ENCODE measurements at regions not wholly inside any gene's neighbourhood (a gene's known extent, or its start where the extent isn't known, plus 50 kb on each side); places are given as distances from the start of the nearest gene placed in this dataset.
"Not testable (repeated sequence)": the region's sequence is repeated elsewhere in the genome, so short reads cannot be mapped to it uniquely, and the experiment has no call there.

DNA sequence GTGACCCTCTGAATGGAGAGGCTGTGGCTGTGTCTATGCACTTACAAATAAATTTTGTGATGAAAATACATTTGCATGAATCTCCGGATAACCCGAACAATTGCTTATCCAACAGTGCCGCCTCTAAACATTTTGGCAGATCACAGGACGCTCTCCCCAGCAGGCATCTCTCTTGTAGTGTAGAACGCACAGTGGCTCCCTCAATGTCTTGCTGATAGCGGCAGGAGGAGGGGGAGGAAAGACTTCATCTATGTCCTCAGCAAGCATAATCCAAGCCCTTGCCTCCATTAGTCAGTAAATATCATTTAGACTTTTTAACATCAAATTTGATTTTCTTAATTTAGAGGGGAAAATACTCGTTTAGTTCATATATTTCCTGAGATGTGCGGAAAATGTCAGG is 318.1 kb upstream of the IGF1R start:
- Mint-ChIP-seq H3K4me1 (no peaks in the 10 kb centered on the region), H3K27me3 (peaks cover 36% of the 10 kb centered on the region), H3K4me3 (no peak overlapping the region), H3K27ac (no peak overlapping the region), H3K9me3 (no peaks in the 10 kb centered on the region)
- DNase-seq (no peak), ATAC-seq (no peak)

DNA sequence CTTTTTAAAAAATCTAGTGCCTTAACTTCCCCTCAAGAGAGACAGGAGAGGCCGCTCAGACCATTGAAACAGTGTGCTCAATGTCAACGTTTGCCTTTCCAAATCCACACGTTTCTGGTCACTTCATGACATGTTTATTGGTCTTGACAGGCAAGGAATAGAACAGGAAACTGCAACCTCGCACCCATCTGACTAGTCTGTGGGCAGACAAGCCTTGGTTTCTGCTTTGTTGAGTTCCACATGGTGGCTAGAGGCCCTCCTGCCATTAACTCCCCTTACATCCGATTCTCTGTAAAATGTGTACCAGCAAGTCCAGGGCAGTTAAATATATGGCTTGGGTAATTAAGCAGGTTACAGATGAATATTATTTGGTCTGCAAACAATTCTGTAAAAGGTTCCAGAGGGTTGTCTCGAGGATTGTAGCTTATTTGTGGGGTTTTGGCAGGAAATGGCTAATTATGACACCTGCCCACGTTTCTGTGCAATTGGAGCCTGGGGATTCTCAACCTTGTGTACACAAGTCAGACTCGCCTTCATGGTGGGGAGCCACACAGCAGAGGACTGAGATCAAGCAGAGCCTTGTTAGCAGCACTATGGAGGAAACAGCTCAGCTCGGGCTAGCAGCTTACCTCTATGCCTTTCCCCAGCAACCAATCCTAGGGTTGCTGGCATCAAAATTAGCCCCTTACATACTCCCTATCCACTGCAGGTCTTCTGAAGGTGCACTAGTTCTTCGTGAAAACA is 317.5 kb upstream of the IGF1R start:
- Mint-ChIP-seq H3K9me3 (no peaks in the 10 kb centered on the region), H3K27ac (no peak overlapping the region), H3K4me1 (no peaks in the 10 kb centered on the region), H3K27me3 (peaks cover 42% of the 10 kb centered on the region), H3K4me3 (no peak overlapping the region)
- no peak for ATAC-seq
- no peak for DNase-seq

DNA sequence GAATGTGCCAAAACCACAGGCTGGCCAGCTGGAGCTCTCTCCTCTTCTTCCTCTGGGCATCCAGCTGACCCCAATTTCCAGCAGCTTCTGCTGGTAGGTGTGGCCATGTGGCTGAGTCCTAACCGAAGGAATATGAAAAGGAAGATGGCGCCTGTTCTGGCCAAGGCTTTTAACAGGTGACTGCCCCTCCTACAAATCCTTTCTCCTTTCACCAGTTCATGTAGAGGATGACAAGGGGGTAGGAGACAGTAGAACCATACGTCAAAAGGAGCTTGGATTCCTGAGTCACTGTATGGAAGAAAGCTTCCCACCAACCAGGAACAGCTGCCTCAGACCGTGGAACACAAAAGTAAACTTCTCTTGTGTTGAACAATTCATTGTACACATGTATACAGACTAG is 316.7 kb upstream of the IGF1R start:
- Mint-ChIP-seq H3K27ac (no peak overlapping the region), H3K9me3 (no peaks in the 10 kb centered on the region), H3K4me3 (no peak overlapping the region), H3K27me3 (peaks cover 45% of the 10 kb centered on the region), H3K4me1 (no peaks in the 10 kb centered on the region)
- DNase-seq (no peak), ATAC-seq (no peak)

DNA sequence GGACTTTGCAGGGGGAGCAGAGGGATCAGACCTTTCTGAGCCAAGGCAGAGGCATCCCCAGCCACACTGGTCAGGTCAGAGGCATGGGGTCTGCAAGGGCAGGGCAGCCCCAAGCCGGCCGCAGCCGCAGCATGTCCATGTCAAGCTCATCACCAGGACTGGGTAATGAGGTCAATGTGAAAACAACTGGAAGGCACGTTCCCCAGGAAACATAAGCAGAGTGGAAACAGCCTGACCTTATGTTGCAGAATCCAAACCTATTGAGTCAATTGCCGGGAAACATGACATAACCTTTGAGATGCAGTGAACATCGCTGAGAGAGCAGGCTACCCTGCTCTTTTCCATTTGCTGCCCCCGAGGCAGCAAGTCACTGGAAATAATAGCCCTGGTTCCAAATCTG is 315.1 kb upstream of the IGF1R start:
- DNase-seq: no peak
- Mint-ChIP-seq H3K27me3 (peaks cover 51% of the 10 kb centered on the region), H3K4me3 (no peak overlapping the region), H3K9me3 (no peaks in the 10 kb centered on the region), H3K4me1 (no peaks in the 10 kb centered on the region), H3K27ac (no peak overlapping the region)
- no peak for ATAC-seq

DNA sequence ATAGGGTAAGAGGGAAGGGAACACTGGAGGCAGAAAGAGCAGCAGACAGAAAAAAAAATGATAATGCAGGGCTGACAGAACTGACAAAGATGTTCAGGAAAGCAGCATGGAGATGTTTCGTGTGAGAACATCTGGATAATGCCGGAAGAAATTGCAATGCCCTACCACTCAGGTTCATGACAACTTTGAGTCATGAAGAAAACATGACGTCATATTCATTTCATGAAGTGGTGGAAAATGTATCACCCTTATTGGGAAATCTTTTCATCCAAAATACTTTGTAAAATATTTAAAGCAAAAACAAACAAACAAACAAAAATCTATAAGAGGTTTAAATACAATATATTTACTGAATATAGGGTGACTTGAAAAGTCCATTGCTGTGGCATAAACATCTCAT is 305.4 kb upstream of the IGF1R start:
- no peaks in the 10 kb centered on the region for H3K9me3 Mint-ChIP-seq
- peaks cover 19% of the 10 kb centered on the region for H3K27me3 Mint-ChIP-seq
- DNase-seq (no peak), ATAC-seq (no peak)
- H3K27ac Mint-ChIP-seq: no peak overlapping the region
- H3K4me3 Mint-ChIP-seq: no peak overlapping the region
- H3K4me1 Mint-ChIP-seq: no peaks in the 10 kb centered on the region

DNA sequence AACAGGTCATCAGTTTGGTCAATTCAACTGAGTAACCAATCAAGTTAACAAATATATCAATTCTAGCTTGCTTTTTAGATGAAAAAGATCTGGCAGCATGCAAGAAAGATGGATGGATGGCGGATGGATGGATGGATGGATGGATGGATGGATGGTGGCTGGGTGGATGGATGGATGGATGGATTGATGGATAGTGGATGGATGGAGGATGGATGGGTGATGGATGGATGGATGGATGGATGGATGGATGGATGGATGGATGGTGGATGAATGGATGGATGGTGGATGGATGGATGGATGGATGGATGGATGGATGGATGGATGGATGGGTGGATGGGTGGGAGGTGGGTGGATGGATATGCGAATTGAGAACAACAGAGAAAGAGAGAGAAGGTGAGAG is 303.7 kb upstream of the IGF1R start:
- Mint-ChIP-seq H3K27ac (no peak overlapping the region), H3K4me3 (no peak overlapping the region), H3K27me3 (peaks cover 23% of the 10 kb centered on the region), H3K9me3 (no peaks in the 10 kb centered on the region), H3K4me1 (no peaks in the 10 kb centered on the region)
- DNase-seq: no peak
- ATAC-seq: no peak

DNA sequence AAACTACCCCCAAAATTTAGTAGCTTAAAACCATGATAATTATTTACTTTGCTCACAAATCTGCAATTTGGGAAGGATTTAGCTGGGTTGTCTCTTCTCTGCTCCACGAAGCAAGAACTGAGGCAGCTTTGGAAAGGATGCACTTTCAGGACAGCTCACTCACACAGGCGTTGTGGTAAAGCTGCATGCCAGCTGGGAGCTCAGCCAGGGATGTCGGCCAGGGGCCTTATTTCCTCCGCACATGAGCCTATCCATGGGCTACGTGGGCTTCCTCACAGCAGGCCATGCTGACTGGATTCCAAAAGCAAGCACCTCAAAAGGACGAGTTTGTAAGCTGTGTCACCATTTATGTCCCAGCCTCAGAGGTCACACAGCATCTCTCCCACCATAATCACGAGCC is 301.3 kb upstream of the IGF1R start:
- no peaks in the 10 kb centered on the region for H3K4me1 Mint-ChIP-seq
- no peak overlapping the region for H3K4me3 Mint-ChIP-seq
- ATAC-seq (no peak), DNase-seq (no peak)
- H3K27ac Mint-ChIP-seq: no peak overlapping the region
- H3K9me3 Mint-ChIP-seq: no peaks in the 10 kb centered on the region
- H3K27me3 Mint-ChIP-seq: peaks cover 23% of the 10 kb centered on the region

DNA sequence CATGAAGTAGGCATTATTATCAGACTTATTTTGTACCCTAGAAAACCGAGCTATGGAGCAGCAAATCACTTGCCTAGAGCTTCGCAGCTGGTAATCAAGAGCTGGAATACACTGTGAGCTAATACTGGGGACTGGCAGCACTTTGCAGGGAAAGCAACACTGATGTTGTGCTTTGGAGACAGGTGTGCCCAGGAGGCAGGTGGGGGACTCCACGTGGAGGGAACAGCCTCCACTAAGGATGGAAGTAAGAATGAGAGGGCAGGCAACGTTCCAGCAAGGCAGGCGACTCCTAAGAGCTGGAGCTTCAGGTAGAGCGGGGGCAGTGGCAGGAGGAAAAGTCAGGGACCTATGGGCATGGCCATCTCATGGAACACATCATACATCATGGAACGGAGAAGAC is 300.5 kb upstream of the IGF1R start:
- DNase-seq: no peak
- ATAC-seq: no peak
- Mint-ChIP-seq H3K4me3 (no peak overlapping the region), H3K27me3 (peaks cover 23% of the 10 kb centered on the region), H3K27ac (no peak overlapping the region), H3K4me1 (no peaks in the 10 kb centered on the region), H3K9me3 (no peaks in the 10 kb centered on the region)

DNA sequence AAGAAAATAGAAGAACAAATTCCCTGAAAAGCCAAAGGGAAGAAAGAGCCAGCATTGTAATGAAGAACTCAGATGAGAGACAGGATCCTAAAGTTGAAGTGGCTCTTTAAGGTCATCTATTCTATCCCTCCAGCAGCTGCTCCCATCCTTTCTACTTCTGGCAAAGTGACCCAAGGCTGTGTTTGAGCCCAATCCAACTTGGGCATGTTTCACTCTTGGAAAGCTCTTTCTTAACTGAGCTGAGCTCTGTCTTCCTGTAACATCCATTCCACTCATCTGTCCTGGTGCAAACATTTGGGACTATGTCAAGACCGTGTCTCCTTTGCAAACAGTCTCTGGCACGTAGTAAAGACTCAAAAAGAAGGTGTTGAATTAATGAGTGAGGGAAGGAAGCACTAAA is 298.1 kb upstream of the IGF1R start:
- H3K27ac Mint-ChIP-seq: no peak overlapping the region
- no peaks in the 10 kb centered on the region for H3K4me1 Mint-ChIP-seq
- no peak overlapping the region for H3K4me3 Mint-ChIP-seq
- H3K27me3 Mint-ChIP-seq: peaks cover 32% of the 10 kb centered on the region
- no peak for ATAC-seq
- no peak for DNase-seq
- H3K9me3 Mint-ChIP-seq: no peaks in the 10 kb centered on the region

DNA sequence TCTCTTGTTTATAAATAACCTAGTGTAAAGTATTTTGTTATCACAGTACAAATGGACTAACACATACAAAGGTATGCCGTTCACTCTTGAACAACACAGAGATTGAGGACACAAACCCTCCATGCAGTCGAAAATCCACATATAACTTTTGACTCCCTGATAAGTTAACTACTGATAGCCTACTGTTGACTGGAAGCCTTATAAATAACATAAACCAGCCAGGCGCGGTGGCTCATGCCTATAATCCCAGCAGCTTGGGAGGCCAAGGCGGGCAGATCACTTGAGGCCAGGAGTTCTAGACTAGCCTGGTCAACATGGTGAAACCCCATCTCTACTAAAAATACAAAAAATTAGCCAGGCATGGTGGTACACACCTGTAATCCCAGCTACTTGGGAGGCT is 290.1 kb upstream of the IGF1R start:
- H3K9me3 Mint-ChIP-seq: peaks cover 0 to 11% of the 10 kb centered on the region in 2 donors
- not testable (repeated sequence) for H3K4me1 Mint-ChIP-seq, H3K27me3 Mint-ChIP-seq, DNase-seq, ATAC-seq, H3K4me3 Mint-ChIP-seq, H3K27ac Mint-ChIP-seq

DNA sequence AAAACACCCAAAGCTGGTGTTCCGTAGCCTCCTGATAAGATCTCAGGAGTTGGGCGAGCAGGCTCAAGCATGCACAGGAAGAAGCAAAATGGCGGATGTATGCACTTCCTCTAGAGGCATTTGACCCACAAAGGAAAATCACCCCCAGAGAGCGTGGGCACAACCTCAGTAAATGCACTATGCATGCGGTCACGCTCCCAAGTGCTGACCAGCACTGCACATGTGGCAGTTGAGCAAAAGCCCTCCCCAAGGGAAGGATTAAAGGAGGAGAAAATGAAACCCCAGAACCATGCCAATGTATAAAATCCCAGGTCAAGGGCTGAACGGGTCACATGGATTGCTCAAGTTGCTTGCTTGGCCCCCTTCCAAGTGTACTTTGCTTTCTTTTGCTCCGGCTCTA is 289.4 kb upstream of the IGF1R start:
- peaks cover 2% of the 10 kb centered on the region for H3K27me3 Mint-ChIP-seq
- no peak overlapping the region for H3K27ac Mint-ChIP-seq
- DNase-seq (no peak), ATAC-seq (no peak)
- no peaks in the 10 kb centered on the region for H3K4me1 Mint-ChIP-seq
- H3K9me3 Mint-ChIP-seq: peaks cover 0 to 11% of the 10 kb centered on the region in 2 donors
- no peak overlapping the region for H3K4me3 Mint-ChIP-seq

DNA sequence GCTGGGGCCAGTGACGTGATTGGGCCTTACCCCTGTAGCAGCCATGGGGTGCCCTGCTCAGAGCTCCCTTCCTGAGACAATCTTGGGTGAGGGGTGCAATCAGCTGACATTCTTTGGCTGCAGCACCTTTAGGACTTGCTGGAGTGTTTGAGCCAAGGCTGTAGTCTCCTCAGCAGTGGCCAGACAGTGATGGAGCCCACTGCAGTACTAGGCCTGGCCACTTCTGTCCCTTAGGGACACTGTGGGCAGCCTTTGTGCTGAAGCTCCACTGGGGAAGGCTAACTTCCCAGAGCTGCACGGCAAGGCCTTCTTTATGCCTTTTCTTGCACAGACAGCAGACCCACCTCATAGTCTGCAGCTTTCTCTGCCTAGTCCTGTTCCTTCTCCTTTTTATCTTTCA is 284.9 kb upstream of the IGF1R start:
- H3K27me3 Mint-ChIP-seq: no peaks in the 10 kb centered on the region
- DNase-seq (no peak), ATAC-seq (no peak)
- no peak overlapping the region for H3K4me3 Mint-ChIP-seq
- no peak overlapping the region for H3K27ac Mint-ChIP-seq
- no peaks in the 10 kb centered on the region for H3K9me3 Mint-ChIP-seq
- H3K4me1 Mint-ChIP-seq: no peaks in the 10 kb centered on the region

DNA sequence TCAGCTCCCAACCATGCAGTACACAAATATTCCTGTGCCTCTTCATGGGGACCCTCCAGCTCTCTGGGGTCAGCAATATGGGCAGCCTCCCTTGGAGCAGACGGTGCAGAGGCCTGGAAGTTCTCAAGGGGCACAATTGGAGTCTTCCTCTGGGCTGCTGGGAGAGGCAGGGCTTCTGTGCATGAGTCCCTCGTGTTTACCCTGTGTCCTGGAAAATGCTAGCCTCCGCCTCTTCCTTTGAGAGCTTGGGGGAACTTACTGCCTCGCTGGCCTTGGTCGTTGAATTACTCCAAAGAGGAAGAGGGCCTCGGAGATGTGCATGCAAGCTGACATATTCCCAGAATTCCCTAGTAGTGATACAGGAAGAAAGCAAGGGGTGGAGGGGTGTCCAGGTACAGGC is 284.4 kb upstream of the IGF1R start:
- H3K4me1 Mint-ChIP-seq: no peaks in the 10 kb centered on the region
- no peaks in the 10 kb centered on the region for H3K9me3 Mint-ChIP-seq
- H3K27me3 Mint-ChIP-seq: no peaks in the 10 kb centered on the region
- DNase-seq (no peak), ATAC-seq (no peak)
- no peak overlapping the region for H3K4me3 Mint-ChIP-seq
- H3K27ac Mint-ChIP-seq: no peak overlapping the region

DNA sequence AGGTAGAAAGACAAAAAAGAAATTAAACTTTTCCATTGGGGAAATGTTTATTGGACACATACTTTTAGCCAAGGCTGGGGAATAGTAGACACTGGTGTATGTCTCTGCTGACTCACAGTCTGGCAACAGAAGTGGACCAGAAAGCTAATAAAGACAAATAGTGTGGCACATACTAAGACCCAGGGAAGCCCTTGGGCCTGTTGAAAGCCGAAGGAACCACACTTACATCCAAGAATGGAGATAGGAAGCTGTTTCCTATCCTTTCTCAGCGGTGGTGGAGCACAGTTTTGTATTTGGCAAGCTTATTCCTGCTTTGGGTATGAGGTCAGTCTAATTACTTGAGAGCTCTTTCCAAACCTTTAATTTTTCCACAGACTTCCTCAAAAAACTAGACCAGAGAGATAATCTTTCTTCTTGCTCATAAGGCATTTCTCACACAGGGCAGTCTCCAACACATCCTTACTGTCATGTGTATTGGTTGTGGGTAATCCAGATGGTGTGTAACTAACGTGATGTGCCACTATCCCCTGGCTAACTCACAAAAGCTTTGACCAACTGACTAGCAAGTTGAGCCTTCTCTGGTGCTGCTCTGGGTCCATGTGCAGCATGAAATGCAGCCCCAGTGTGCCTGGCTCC is 279.1 kb upstream of the IGF1R start:
- no peak for ATAC-seq
- DNase-seq: no peak
- Mint-ChIP-seq H3K9me3 (no peaks in the 10 kb centered on the region), H3K27ac (no peak overlapping the region), H3K4me3 (no peak overlapping the region), H3K4me1 (no peaks in the 10 kb centered on the region), H3K27me3 (peaks cover 21% of the 10 kb centered on the region)

DNA sequence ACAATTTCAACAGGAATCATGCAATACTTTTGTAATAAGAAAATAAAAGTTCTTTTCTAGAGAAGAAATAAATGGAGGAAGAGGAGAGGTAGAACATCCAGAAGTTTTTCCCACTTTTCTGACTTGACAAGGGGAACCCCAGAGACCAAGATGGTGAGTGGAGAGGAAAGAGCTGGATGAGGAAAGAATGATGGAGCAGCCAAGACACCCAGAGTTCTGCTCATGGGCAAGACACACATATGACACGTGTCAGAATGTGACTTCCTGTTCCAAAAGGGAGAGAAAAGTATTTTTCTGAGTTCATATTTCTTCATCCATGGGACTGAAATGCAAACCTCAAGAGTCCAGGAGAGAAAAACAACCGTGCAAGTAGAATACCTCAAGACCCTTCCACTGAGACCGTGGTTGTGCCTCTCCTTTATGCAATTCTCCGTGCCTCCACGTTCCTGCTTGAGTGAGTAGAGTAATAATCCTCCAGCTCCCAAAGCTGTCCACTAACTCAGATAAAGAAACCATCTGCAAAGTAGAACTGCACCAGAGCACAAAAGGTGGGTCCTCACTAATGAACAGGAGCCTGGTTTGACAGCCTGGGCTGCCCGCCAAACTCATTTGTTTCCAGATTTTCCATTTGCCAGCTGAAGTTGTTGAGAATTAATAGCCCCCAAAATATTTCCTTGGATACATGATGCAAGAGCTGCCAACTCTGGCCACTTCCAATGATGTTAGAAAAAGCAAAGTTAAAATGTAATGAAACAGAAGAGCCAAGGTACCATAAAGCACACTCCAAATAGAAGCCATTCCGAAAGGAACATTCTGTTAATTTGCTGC is 272.6 kb upstream of the IGF1R start:
- no peak for ATAC-seq
- DNase-seq: no peak
- Mint-ChIP-seq H3K4me1 (no peaks in the 10 kb centered on the region), H3K9me3 (peaks cover 11 to 16% of the 10 kb centered on the region in 2 donors), H3K27ac (no peak overlapping the region), H3K27me3 (peaks cover 35% of the 10 kb centered on the region), H3K4me3 (no peak overlapping the region)

DNA sequence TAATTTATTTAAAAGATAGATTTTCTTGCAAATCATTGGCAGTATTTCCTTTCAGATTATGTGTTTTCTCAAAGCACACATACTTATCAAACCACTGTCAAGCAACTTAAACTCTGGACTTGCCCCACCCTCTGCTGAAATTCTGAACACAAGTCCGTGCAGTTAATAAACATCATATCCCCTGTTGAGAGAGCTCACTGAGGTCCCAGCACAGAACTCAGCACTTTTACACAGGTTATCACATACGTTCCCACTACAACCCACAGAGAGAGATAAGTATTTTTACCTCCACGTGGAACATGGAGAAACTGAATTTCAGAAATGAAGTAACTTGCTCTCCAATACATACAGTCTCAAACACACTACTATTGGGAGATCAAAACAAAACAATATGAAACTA is 267.6 kb upstream of the IGF1R start:
- Mint-ChIP-seq H3K9me3 (peaks cover 11 to 27% of the 10 kb centered on the region in 2 donors), H3K4me1 (no peaks in the 10 kb centered on the region), H3K27me3 (peaks cover 43% of the 10 kb centered on the region), H3K4me3 (no peak overlapping the region), H3K27ac (no peak overlapping the region)
- ATAC-seq: no peak
- DNase-seq: no peak
